ENCODE measurements at regions not wholly inside any gene's neighbourhood (a gene's known extent, or its start where the extent isn't known, plus 50 kb on each side); places are given as distances from the start of the nearest gene placed in this dataset.

DNA sequence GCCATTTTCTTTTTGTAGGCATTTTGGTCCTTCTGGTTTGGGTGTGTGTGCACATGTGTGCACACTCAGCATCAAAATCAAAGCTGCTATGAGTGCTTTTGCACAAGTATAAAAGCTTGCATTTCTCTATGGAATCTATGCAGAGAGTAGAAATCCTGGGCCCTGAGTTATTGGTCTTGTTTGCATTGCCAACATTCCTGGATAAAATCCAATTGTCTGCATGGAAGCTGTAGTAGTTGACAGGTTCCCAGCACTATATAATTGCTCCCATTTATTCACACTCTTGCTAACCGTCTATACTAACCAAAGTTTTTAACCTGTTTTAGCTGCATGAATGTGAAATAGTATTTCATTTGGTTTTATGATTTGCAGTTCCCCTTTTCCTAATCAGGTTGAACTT lies 277.0 kb downstream of the FOXA2 start:
- TF ChIP-seq, protein P1, sequence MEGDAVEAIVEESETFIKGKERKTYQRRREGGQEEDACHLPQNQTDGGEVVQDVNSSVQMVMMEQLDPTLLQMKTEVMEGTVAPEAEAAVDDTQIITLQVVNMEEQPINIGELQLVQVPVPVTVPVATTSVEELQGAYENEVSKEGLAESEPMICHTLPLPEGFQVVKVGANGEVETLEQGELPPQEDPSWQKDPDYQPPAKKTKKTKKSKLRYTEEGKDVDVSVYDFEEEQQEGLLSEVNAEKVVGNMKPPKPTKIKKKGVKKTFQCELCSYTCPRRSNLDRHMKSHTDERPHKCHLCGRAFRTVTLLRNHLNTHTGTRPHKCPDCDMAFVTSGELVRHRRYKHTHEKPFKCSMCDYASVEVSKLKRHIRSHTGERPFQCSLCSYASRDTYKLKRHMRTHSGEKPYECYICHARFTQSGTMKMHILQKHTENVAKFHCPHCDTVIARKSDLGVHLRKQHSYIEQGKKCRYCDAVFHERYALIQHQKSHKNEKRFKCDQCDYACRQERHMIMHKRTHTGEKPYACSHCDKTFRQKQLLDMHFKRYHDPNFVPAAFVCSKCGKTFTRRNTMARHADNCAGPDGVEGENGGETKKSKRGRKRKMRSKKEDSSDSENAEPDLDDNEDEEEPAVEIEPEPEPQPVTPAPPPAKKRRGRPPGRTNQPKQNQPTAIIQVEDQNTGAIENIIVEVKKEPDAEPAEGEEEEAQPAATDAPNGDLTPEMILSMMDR (IDR thresholded peaks at IDR 0.05): no peak
- no peak for TF ChIP-seq POLR2AphosphoS5 (IDR thresholded peaks at IDR 0.05; ENCODE audit: insufficient read depth in 1 of 2, low read depth in 1 of 2)
- TF ChIP-seq POLR2A (IDR thresholded peaks at IDR 0.05): no peak
- H3K27ac ChIP-seq: no peak overlapping the region

DNA sequence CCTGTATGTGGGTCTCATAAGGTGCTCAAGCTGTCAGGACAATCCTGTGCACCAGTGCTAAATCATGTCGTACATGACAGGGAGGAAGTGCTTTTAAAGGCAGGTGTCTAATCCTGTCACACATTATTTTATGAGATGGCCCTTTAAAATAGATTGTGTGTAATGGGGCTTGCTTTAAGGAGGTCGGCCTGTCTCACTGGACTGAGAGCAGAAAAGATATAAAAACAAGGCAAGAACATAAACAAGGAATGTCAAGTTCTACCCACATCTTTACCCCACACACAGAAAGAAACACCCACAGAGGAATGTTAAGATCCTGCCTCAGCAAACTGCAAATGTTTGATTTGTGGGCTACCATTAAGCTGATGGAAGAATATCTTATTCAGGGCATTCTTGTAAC lies 279.0 kb downstream of the FOXA2 start:
- DNase-seq (ENCODE audit: extremely low spot score in 2 of 2): no peak
- no peaks in the 10 kb centered on the region for H3K9me3 ChIP-seq
- no peaks in the 10 kb centered on the region for H3K36me3 ChIP-seq
- H3K4me1 ChIP-seq: no peaks in the 10 kb centered on the region
- no peaks in the 10 kb centered on the region for H3K27me3 ChIP-seq
- H3K27ac ChIP-seq: no peak overlapping the region
- intact Hi-C loops (cut with DNase I): no loop called here
- TF ChIP-seq, protein P1 (IDR thresholded peaks at IDR 0.05): no peak
- TF ChIP-seq POLR2AphosphoS5 (IDR thresholded peaks at IDR 0.05; ENCODE audit: insufficient read depth in 1 of 2, low read depth in 1 of 2): no peak
- H3K4me3 ChIP-seq: no peak overlapping the region

More for the DNA sequence above, 277.0 kb downstream of the FOXA2 start:
- no peaks in the 10 kb centered on the region for H3K9me3 ChIP-seq
- H3K4me1 ChIP-seq: no peaks in the 10 kb centered on the region
- intact Hi-C loops (cut with DNase I): no loop called here
- no peaks in the 10 kb centered on the region for H3K27me3 ChIP-seq
- DNase-seq (ENCODE audit: extremely low spot score in 2 of 2): no peak
- no peaks in the 10 kb centered on the region for H3K36me3 ChIP-seq
- H3K4me3 ChIP-seq: no peak overlapping the region

DNA sequence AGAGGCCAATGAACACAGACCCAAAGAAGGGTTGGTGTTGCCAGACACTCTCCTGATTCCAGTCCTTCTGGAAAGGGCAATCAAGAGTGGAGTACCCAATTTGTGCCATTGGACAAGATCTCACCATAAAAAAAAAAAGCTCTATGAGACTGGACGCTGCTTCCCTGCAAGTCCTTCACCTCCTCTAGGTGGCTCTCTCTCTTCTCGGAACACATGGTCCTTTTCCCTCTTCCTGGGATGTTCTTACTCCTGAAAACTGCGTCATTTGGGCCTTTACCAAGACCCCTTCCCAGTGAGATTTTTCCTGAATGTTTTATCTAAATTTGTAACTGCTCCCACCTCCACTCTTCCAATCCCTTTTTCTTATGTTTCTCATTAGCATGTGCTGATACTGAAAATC lies 280.8 kb downstream of the FOXA2 start:
- intact Hi-C loops (cut with DNase I): no loop called here
- H3K4me3 ChIP-seq: no peak overlapping the region
- no peak for DNase-seq (ENCODE audit: extremely low spot score in 2 of 2)
- TF ChIP-seq POLR2AphosphoS5 (IDR thresholded peaks at IDR 0.05; ENCODE audit: insufficient read depth in 1 of 2, low read depth in 1 of 2) (no peak), POLR2A (IDR thresholded peaks at IDR 0.05) (no peak)
- TF ChIP-seq, protein P1 (IDR thresholded peaks at IDR 0.05): no peak
- no peak overlapping the region for H3K27ac ChIP-seq
- no peaks in the 10 kb centered on the region for H3K4me1 ChIP-seq
- no peaks in the 10 kb centered on the region for H3K36me3 ChIP-seq
- H3K27me3 ChIP-seq: no peaks in the 10 kb centered on the region
- no peaks in the 10 kb centered on the region for H3K9me3 ChIP-seq

DNA sequence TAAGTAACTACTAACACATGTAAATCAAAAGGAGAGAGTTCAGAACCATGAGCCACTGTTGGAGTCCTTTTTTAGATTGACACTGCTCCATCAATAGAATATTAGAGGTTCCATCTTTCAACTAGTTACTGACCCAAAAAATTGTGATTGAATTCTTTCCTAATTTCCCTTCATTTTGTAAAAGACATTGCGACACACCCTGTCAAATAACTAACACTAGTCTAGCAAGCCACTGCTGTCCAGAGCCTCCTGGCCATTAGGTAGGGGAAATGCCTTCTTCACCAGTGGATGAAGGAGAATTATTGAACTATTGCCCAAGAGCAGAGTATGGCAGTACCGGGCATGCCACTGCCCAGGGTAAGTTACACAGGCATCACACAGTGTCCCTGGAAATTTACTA lies 282.3 kb downstream of the FOXA2 start:
- Histone ChIP-seq H3K4me1 (no peaks in the 10 kb centered on the region), H3K9me3 (no peaks in the 10 kb centered on the region), H3K4me3 (no peak overlapping the region), H3K27ac (no peak overlapping the region), H3K36me3 (no peaks in the 10 kb centered on the region), H3K27me3 (no peaks in the 10 kb centered on the region)
- intact Hi-C loops (cut with DNase I): no loop called here
- no peak for TF ChIP-seq POLR2AphosphoS5 (IDR thresholded peaks at IDR 0.05; ENCODE audit: insufficient read depth in 1 of 2, low read depth in 1 of 2)
- TF ChIP-seq POLR2A (IDR thresholded peaks at IDR 0.05): no peak
- TF ChIP-seq, protein P1 (IDR thresholded peaks at IDR 0.05): no peak
- no peak for DNase-seq (ENCODE audit: extremely low spot score in 2 of 2)

DNA sequence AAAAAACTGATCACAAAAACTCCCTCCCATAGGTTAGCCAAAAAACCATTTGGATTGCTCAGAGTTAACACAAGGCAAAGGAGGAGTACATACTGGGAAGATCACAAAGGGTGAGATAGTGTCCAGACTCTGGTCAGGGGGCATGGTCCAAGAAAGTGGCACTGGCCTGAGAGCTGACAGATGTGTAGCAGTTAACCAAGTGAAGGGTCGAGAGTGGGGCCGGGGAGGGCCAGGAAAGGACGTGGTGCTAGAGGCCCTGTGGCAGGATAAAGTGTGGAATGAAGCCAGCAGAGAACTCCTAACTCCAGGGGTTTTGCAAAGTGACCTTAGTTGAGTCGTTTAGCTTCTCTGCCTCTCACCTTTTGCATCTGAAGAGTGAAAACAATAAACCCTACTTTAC lies 290.5 kb downstream of the FOXA2 start:
- Histone ChIP-seq H3K4me1 (peaks cover under 1% of the 10 kb centered on the region), H3K27ac (no peak overlapping the region), H3K27me3 (no peaks in the 10 kb centered on the region), H3K36me3 (no peaks in the 10 kb centered on the region), H3K9me3 (no peaks in the 10 kb centered on the region), H3K4me3 (no peak overlapping the region)
- TF ChIP-seq POLR2AphosphoS5 (IDR thresholded peaks at IDR 0.05; ENCODE audit: insufficient read depth in 1 of 2, low read depth in 1 of 2): no peak
- intact Hi-C loops (cut with DNase I): no loop called here
- DNase-seq (ENCODE audit: extremely low spot score in 2 of 2): peak in 1 of 2 donors; percentile 78

DNA sequence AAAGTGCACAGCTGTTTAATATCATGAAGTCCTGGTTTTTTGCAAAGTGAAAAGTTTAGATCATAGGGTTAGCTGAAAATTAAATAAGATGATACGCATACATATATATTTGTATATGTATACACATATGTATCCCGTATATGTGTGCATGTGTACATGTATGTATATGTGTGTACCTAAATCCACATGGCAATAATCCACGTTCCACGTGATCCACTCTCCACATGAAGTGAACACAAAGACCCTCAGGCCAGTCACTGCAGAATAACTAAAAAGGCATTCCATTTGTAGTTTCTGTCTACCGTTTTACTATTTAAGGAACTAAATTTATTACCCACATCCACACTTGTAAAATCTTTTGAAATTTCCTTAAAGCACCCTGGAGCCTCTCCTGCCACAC lies 294.9 kb downstream of the FOXA2 start:
- H3K27ac ChIP-seq: no peak overlapping the region
- H3K4me1 ChIP-seq: peaks cover 7% of the 10 kb centered on the region
- H3K36me3 ChIP-seq: no peaks in the 10 kb centered on the region
- TF ChIP-seq, protein P1 (IDR thresholded peaks at IDR 0.05): no peak
- TF ChIP-seq POLR2AphosphoS5 (IDR thresholded peaks at IDR 0.05; ENCODE audit: insufficient read depth in 1 of 2, low read depth in 1 of 2) (no peak), POLR2A (IDR thresholded peaks at IDR 0.05) (no peak)
- H3K9me3 ChIP-seq: no peaks in the 10 kb centered on the region
- H3K4me3 ChIP-seq: no peak overlapping the region
- H3K27me3 ChIP-seq: no peaks in the 10 kb centered on the region
- no peak for DNase-seq (ENCODE audit: extremely low spot score in 2 of 2)
- intact Hi-C loops (cut with DNase I): no loop called here

Measured in vagina (tissue), 2 donors.